ENCODE measurements at regions not wholly inside any gene's neighbourhood (a gene's known extent, or its start where the extent isn't known, plus 50 kb on each side); places are given as distances from the start of the nearest gene placed in this dataset.

GRCh38 chr4:134780244-134780643, 578.7 kb upstream of the PABPC4L start:
- peaks cover 2% of the 10 kb centered on the region; the same call in 1 of the 2 replicates for H3K9me2 ChIP-seq (ENCODE audit: insufficient read depth)
- no peak for ATAC-seq
- Mint-ChIP-seq H3K27ac (no peak overlapping the region), H3K36me3 (ENCODE audit: low read depth) (peaks cover 11% of the 10 kb centered on the region), H3K4me1 (no peaks in the 10 kb centered on the region), H3K4me3 (no peak overlapping the region), H3K27me3 (ENCODE audit: insufficient read depth, low read depth, poor library complexity) (no peaks in the 10 kb centered on the region), H3K9me3 (peaks cover 11% of the 10 kb centered on the region)
- H3K4me2 ChIP-seq = no peak overlapping the region
- DNase-seq (ENCODE audit: low spot score) = no peak
- no peaks in the 10 kb centered on the region for H3F3A ChIP-seq (replicated peaks; ENCODE audit: low read depth)
- no peaks in the 10 kb centered on the region for H3K79me2 ChIP-seq (replicated peaks; ENCODE audit: insufficient read depth)
- no peak overlapping the region for H3K27ac ChIP-seq (ENCODE audit: low read depth)
- no peak overlapping the region for H3K4me3 ChIP-seq
- H2AFZ ChIP-seq = peak overlapping the region; percentile 72; the same call in 1 of the 2 replicates
- H4K20me1 ChIP-seq (replicated peaks; ENCODE audit: insufficient read depth) = no peaks in the 10 kb centered on the region
- no peaks in the 10 kb centered on the region for H3K4me1 ChIP-seq (ENCODE audit: insufficient read depth)
- H3K36me3 ChIP-seq (ENCODE audit: insufficient read depth) = no peaks in the 10 kb centered on the region
- TF ChIP-seq, protein P1, sequence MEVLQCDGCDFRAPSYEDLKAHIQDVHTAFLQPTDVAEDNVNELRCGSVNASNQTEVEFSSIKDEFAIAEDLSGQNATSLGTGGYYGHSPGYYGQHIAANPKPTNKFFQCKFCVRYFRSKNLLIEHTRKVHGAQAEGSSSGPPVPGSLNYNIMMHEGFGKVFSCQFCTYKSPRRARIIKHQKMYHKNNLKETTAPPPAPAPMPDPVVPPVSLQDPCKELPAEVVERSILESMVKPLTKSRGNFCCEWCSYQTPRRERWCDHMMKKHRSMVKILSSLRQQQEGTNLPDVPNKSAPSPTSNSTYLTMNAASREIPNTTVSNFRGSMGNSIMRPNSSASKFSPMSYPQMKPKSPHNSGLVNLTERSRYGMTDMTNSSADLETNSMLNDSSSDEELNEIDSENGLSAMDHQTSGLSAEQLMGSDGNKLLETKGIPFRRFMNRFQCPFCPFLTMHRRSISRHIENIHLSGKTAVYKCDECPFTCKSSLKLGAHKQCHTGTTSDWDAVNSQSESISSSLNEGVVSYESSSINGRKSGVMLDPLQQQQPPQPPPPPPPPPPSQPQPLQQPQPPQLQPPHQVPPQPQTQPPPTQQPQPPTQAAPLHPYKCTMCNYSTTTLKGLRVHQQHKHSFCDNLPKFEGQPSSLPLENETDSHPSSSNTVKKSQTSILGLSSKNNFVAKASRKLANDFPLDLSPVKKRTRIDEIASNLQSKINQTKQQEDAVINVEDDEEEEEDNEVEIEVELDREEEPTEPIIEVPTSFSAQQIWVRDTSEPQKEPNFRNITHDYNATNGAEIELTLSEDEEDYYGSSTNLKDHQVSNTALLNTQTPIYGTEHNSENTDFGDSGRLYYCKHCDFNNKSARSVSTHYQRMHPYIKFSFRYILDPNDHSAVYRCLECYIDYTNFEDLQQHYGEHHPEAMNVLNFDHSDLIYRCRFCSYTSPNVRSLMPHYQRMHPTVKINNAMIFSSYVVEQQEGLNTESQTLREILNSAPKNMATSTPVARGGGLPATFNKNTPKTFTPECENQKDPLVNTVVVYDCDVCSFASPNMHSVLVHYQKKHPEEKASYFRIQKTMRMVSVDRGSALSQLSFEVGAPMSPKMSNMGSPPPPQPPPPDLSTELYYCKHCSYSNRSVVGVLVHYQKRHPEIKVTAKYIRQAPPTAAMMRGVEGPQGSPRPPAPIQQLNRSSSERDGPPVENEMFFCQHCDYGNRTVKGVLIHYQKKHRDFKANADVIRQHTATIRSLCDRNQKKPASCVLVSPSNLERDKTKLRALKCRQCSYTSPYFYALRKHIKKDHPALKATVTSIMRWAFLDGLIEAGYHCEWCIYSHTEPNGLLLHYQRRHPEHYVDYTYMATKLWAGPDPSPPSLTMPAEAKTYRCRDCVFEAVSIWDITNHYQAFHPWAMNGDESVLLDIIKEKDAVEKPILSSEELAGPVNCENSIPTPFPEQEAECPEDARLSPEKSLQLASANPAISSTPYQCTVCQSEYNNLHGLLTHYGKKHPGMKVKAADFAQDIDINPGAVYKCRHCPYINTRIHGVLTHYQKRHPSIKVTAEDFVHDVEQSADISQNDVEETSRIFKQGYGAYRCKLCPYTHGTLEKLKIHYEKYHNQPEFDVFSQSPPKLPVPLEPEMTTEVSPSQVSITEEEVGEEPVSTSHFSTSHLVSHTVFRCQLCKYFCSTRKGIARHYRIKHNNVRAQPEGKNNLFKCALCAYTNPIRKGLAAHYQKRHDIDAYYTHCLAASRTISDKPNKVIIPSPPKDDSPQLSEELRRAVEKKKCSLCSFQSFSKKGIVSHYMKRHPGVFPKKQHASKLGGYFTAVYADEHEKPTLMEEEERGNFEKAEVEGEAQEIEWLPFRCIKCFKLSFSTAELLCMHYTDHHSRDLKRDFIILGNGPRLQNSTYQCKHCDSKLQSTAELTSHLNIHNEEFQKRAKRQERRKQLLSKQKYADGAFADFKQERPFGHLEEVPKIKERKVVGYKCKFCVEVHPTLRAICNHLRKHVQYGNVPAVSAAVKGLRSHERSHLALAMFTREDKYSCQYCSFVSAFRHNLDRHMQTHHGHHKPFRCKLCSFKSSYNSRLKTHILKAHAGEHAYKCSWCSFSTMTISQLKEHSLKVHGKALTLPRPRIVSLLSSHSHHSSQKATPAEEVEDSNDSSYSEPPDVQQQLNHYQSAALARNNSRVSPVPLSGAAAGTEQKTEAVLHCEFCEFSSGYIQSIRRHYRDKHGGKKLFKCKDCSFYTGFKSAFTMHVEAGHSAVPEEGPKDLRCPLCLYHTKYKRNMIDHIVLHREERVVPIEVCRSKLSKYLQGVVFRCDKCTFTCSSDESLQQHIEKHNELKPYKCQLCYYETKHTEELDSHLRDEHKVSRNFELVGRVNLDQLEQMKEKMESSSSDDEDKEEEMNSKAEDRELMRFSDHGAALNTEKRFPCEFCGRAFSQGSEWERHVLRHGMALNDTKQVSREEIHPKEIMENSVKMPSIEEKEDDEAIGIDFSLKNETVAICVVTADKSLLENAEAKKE (CRISPR knock-in tag; IDR thresholded peaks at IDR 0.05) = no peak
- TF ChIP-seq NANOG (IDR thresholded peaks at IDR 0.05; ENCODE audit: borderline replicate concordance) (no peak), REST (IDR thresholded peaks at IDR 0.05; ENCODE audit: unreplicated experiment) (no peak), CREB1 (CRISPR knock-in tag; IDR thresholded peaks at IDR 0.05; ENCODE audit: low read depth) (no peak), STAT1 (IDR thresholded peaks at IDR 0.05; ENCODE audit: unreplicated experiment) (no peak), ZNF331 (CRISPR knock-in tag; IDR thresholded peaks at IDR 0.05; ENCODE audit: low read depth) (no peak), ETS1 (IDR thresholded peaks at IDR 0.05) (no peak), EZH2phosphoT487 (IDR thresholded peaks at IDR 0.05; ENCODE audit: unreplicated experiment) (no peak), POLR2AphosphoS5 (IDR thresholded peaks at IDR 0.05; ENCODE audit: low read depth) (no peak), EZH2 (IDR thresholded peaks at IDR 0.05; ENCODE audit: low read depth, unreplicated experiment) (no peak), JUNB (IDR thresholded peaks at IDR 0.05; ENCODE audit: unreplicated experiment) (no peak), ZNF114 (CRISPR knock-in tag; IDR thresholded peaks at IDR 0.05) (no peak)
- TF ChIP-seq, protein P2, sequence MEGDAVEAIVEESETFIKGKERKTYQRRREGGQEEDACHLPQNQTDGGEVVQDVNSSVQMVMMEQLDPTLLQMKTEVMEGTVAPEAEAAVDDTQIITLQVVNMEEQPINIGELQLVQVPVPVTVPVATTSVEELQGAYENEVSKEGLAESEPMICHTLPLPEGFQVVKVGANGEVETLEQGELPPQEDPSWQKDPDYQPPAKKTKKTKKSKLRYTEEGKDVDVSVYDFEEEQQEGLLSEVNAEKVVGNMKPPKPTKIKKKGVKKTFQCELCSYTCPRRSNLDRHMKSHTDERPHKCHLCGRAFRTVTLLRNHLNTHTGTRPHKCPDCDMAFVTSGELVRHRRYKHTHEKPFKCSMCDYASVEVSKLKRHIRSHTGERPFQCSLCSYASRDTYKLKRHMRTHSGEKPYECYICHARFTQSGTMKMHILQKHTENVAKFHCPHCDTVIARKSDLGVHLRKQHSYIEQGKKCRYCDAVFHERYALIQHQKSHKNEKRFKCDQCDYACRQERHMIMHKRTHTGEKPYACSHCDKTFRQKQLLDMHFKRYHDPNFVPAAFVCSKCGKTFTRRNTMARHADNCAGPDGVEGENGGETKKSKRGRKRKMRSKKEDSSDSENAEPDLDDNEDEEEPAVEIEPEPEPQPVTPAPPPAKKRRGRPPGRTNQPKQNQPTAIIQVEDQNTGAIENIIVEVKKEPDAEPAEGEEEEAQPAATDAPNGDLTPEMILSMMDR (conservative IDR thresholded peaks at IDR 0.05; ENCODE audit: low read depth in 2 of 2) = no peak
- no peaks in the 10 kb centered on the region for H3K27me3 ChIP-seq (ENCODE audit: insufficient read depth)
